ENCODE measurements at regions not wholly inside any gene's neighbourhood (a gene's known extent, or its start where the extent isn't known, plus 50 kb on each side); places are given as distances from the start of the nearest gene placed in this dataset.

- TF ChIP-seq POLR2A (IDR thresholded peaks at IDR 0.05) (no peak), CTCF (IDR thresholded peaks at IDR 0.05) (no peak)
Measured at GRCh38 chr6:90432041-90432775, 135.6 kb upstream of the BACH2 start.
